ENCODE measurements at regions not wholly inside any gene's neighbourhood (a gene's known extent, or its start where the extent isn't known, plus 50 kb on each side); places are given as distances from the start of the nearest gene placed in this dataset.

DNA sequence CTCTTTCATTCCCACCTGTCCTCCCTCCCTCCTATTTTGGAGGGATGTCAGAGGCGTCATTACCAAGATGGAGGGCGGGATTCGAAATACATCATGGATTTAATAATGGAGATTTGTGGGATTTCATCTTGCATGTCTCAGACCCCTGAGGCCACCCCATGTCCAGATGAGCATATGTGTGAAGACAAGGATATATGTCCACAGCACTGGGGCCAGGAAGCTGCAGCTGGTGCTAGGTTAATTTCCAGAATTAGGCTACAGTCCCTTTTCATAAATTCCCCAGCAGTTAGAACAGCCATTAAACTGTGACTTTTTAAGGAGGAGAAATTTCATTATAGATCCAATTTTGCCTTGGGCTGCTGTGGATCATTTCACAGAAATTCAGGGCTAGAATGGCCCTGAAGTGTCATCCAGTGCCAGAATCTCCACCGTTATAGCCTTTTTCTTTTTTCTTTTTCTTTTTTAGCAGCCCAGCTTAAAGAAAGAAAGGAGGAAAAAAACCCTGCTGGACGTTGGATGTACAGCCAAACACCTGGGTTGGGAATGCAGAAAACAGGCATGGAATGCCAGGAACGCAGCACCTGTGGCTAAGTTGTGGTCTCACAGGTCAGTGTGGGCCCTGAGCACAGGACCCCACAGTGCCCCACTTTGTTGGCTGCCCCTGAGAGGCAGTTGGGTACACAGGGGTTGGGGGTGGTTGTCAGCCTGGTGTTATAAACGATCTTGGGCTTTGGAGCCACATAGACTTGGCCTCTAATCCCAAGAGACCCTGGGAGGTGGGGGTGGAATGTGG is 50.2 kb upstream of the CXCL14 start:
- H4K20me1 ChIP-seq (ENCODE audit: insufficient read depth, low read length), result no peaks in the 10 kb centered on the region
- no peak overlapping the region for H2AFZ ChIP-seq (ENCODE audit: low read length)
- no peaks in the 10 kb centered on the region for H3K36me3 ChIP-seq (replicated peaks; ENCODE audit: insufficient read depth, low read length)
- H3K9ac ChIP-seq (ENCODE audit: low read length), result no peak overlapping the region
- H3K27me3 ChIP-seq (replicated peaks; ENCODE audit: insufficient read depth, low read length), result no peaks in the 10 kb centered on the region
- H3K4me1 ChIP-seq (ENCODE audit: low read length), result no peaks in the 10 kb centered on the region
- TF ChIP-seq, protein P1, sequence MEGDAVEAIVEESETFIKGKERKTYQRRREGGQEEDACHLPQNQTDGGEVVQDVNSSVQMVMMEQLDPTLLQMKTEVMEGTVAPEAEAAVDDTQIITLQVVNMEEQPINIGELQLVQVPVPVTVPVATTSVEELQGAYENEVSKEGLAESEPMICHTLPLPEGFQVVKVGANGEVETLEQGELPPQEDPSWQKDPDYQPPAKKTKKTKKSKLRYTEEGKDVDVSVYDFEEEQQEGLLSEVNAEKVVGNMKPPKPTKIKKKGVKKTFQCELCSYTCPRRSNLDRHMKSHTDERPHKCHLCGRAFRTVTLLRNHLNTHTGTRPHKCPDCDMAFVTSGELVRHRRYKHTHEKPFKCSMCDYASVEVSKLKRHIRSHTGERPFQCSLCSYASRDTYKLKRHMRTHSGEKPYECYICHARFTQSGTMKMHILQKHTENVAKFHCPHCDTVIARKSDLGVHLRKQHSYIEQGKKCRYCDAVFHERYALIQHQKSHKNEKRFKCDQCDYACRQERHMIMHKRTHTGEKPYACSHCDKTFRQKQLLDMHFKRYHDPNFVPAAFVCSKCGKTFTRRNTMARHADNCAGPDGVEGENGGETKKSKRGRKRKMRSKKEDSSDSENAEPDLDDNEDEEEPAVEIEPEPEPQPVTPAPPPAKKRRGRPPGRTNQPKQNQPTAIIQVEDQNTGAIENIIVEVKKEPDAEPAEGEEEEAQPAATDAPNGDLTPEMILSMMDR (IDR thresholded peaks at IDR 0.05; ENCODE audit: low read length), result no peak
- TF ChIP-seq EZH2phosphoT487 (IDR thresholded peaks at IDR 0.05; ENCODE audit: low read length) (no peak), EZH2 (optimal IDR thresholded peaks at IDR 0.05; ENCODE audit: low read depth, low read length) (no peak)
- no peaks in the 10 kb centered on the region for H3K9me2 ChIP-seq (replicated peaks; ENCODE audit: insufficient read depth, low read length)
- H3K9me3 ChIP-seq (replicated peaks; ENCODE audit: insufficient read depth, low read length), result no peaks in the 10 kb centered on the region
- no peak overlapping the region for H3K27ac ChIP-seq (ENCODE audit: low read length)
- no peak overlapping the region for H3K4me3 ChIP-seq (ENCODE audit: low read length)
- H3K79me2 ChIP-seq (ENCODE audit: low read length), result no peaks in the 10 kb centered on the region
- no peaks in the 10 kb centered on the region for H3F3A ChIP-seq (ENCODE audit: insufficient read depth, low read length)
- no peak for DNase-seq
- H3K4me2 ChIP-seq (ENCODE audit: low read depth, low read length), result no peak overlapping the region
